Fibroblast of lung (primary cell): ENCODE measurements at regions not wholly inside any gene's neighbourhood (a gene's known extent, or its start where the extent isn't known, plus 50 kb on each side); places are given as distances from the start of the nearest gene placed in this dataset.

Source experiments
- EZH2 ChIP-seq: IDR thresholded peaks from 2 replicates; pipeline ENCODE4 v1.5.1; 2012; ENCODE audit warnings: low read length, control low read depth, mild to moderate bottlenecking; ENCODE audit errors: missing control alignments
- TF ChIP-seq, protein P1 (sequence below), 2 donors: IDR thresholded peaks in 1 of 2; conservative IDR thresholded peaks in 1 of 2; 1 replicate in 1 of 2; 2 replicates in 1 of 2; pipeline ENCODE4 v1.5.1; 2011 to 2012; ENCODE audit warnings: low read length in 2 of 2, control low read depth in 1 of 2, inconsistent platforms in 1 of 2, low read depth in 1 of 2, mild to moderate bottlenecking in 1 of 2

DNA sequence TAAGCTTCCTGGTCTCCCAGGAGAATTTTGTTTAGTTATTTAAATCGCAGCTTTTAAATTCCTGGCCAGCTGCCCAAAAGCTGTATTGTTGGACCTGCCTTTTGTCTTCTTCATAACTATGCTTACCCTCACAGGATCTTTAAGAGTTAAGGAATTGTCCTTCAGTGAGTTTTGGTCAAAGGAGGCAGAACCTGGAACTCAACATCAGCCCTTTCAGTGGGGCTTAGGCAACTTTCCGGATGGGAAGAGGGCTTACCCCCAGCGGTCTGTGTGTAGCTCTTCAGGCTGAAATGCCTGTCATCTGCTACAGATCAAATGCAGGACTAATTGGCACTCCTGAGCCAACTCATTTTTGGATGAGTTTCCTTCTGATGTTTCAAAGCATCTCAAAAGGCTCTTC is 402.6 kb downstream of the SIPA1L2 start:
- TF ChIP-seq EZH2, result no peak
- TF ChIP-seq, protein P1, sequence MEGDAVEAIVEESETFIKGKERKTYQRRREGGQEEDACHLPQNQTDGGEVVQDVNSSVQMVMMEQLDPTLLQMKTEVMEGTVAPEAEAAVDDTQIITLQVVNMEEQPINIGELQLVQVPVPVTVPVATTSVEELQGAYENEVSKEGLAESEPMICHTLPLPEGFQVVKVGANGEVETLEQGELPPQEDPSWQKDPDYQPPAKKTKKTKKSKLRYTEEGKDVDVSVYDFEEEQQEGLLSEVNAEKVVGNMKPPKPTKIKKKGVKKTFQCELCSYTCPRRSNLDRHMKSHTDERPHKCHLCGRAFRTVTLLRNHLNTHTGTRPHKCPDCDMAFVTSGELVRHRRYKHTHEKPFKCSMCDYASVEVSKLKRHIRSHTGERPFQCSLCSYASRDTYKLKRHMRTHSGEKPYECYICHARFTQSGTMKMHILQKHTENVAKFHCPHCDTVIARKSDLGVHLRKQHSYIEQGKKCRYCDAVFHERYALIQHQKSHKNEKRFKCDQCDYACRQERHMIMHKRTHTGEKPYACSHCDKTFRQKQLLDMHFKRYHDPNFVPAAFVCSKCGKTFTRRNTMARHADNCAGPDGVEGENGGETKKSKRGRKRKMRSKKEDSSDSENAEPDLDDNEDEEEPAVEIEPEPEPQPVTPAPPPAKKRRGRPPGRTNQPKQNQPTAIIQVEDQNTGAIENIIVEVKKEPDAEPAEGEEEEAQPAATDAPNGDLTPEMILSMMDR (conservative IDR thresholded peaks at IDR 0.05 in 1 of 2, IDR thresholded peaks at IDR 0.05 in 1 of 2; ENCODE audit: low read depth in 1 of 2, low read length in 2 of 2), result no peak
